Rectal smooth muscle tissue (tissue), 1 donor: ENCODE measurements at regions not wholly inside any gene's neighbourhood (a gene's known extent, or its start where the extent isn't known, plus 50 kb on each side); places are given as distances from the start of the nearest gene placed in this dataset.

ENCODE experiments used
- H3K27ac ChIP-seq: one replicate; pipeline ENCODE4 v1.7.0; 2013; ENCODE audit warnings: low read depth, low read length, inconsistent platforms
- H3K27me3 ChIP-seq: one replicate; pipeline ENCODE4 v1.7.0; 2013; ENCODE audit warnings: low read length; ENCODE audit not compliant: control insufficient read depth, insufficient read depth
- H3K36me3 ChIP-seq: one replicate; pipeline ENCODE4 v1.7.0; 2013; ENCODE audit warnings: low read length; ENCODE audit not compliant: control insufficient read depth, insufficient read depth
- H3K4me1 ChIP-seq: one replicate; pipeline ENCODE4 v1.7.0; 2013; ENCODE audit warnings: low read length; ENCODE audit not compliant: control insufficient read depth, insufficient read depth
- H3K4me3 ChIP-seq: one replicate; pipeline ENCODE4 v1.7.0; 2013; ENCODE audit warnings: low read length
- H3K9ac ChIP-seq: one replicate; pipeline ENCODE4 v1.7.0; 2013; ENCODE audit warnings: low read length

DNA sequence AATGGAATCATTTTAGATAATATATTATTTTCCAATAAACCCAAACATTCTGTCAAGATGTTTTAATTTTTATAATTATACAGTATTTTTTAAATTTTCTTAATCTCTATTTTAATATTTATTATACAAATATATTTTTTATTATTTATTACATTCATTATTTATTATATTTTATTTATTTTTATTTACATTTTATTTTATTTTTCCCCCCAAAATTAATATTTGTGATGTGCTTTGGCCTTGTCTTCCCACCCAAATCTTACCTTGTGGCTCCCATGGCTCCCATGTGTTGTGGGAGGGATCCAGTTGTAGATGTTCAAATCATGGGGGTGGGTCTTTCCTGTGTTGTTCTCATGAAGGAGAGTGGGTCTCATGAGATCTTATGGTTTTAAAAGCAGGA, 382.1 kb downstream of the TLE4 start:
- no peak overlapping the region for H3K4me3 ChIP-seq
- no peaks in the 10 kb centered on the region for H3K4me1 ChIP-seq
- no peaks in the 10 kb centered on the region for H3K36me3 ChIP-seq
- H3K27ac ChIP-seq = no peak overlapping the region
- no peaks in the 10 kb centered on the region for H3K27me3 ChIP-seq
- no peak overlapping the region for H3K9ac ChIP-seq

DNA sequence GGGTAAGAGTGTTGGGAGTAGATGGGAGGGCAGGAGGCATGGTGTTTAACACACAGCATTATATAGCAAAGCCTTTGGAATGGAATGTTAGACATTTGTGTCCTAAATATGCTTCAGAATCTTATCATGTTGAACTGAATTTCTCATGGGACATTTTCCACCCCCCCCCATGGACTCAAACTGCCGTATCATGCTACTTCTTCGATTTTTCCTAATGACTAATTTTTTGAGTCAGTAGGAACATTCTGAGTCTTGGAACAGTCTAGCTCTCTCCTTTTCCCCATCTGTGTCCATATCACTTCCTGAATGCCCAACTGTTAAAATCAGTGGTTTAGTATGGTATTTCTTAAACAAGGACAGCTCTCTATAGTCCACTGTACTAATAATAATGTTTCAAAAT, 380.6 kb downstream of the TLE4 start:
- Histone ChIP-seq H3K4me3 (no peak overlapping the region), H3K27me3 (no peaks in the 10 kb centered on the region), H3K9ac (no peak overlapping the region), H3K4me1 (no peaks in the 10 kb centered on the region), H3K36me3 (no peaks in the 10 kb centered on the region), H3K27ac (no peak overlapping the region)

DNA sequence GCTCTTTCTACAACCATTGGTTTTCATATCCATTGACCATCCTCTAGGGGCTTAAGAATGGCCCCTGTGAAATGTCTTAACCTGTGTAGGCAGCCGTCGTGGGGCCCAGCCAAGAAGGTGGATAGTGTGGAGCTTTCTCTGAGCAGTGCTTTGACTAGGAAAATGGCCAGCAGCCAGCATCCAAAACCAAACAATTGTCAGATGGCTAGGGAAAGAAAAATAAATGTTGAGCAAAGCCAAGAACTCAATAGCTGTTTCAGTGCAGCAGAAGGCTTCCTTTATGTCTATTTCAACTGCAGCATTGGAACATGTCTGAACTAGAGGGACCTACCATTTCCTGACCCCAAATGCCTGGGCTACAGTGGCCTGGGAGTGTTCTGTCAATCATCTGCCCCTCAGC, 374.9 kb downstream of the TLE4 start:
- no peak overlapping the region for H3K4me3 ChIP-seq
- H3K27ac ChIP-seq = no peak overlapping the region

DNA sequence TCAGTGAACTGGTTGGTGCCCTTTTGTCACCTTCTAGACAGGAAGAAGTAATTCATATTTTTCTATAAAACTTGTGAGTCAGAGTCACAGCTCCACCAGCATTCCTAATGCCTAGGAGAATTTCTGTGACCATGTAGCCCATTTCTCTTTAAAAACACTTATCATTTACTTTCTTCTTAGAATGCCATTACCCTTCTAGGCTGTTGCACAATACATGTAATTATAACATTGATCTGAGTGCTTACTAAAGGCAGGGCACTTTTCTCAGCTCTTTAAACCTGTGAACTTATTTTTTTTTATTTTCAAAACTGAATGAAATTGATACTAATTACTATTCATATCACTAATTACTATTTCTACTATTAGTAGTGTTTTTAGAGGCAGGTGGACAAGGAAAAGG, 373.7 kb downstream of the TLE4 start:
- no peak overlapping the region for H3K9ac ChIP-seq
- H3K4me3 ChIP-seq = no peak overlapping the region
- no peak overlapping the region for H3K27ac ChIP-seq
- peaks cover 4% of the 10 kb centered on the region for H3K4me1 ChIP-seq
- H3K36me3 ChIP-seq = no peaks in the 10 kb centered on the region
- H3K27me3 ChIP-seq = no peaks in the 10 kb centered on the region

More for the DNA sequence above, 374.9 kb downstream of the TLE4 start:
- no peak overlapping the region for H3K9ac ChIP-seq
- peaks cover 4% of the 10 kb centered on the region for H3K4me1 ChIP-seq
- no peaks in the 10 kb centered on the region for H3K36me3 ChIP-seq
- H3K27me3 ChIP-seq = no peaks in the 10 kb centered on the region

DNA sequence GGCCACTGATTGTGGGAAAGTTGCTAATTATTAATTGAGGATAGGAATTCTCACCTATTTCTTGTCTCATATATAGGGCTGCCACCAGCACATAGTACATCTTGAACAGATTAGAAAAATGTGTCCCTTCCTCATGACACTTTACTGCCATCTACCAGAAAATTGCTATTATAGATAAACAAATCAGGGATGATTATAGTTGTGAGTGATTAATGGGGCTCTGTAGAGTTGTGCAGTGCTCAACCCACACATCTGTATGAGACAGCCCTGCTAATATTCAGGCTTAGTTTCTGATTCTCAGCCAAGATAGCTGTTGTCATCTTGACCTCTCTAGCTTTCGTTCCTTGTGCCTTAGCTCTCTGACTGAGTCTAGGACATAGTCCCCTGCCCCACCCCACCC, 373.3 kb downstream of the TLE4 start:
- H3K4me1 ChIP-seq = peaks cover 4% of the 10 kb centered on the region
- H3K4me3 ChIP-seq = no peak overlapping the region
- H3K9ac ChIP-seq = no peak overlapping the region
- no peaks in the 10 kb centered on the region for H3K36me3 ChIP-seq
- H3K27ac ChIP-seq = no peak overlapping the region
- H3K27me3 ChIP-seq = no peaks in the 10 kb centered on the region

DNA sequence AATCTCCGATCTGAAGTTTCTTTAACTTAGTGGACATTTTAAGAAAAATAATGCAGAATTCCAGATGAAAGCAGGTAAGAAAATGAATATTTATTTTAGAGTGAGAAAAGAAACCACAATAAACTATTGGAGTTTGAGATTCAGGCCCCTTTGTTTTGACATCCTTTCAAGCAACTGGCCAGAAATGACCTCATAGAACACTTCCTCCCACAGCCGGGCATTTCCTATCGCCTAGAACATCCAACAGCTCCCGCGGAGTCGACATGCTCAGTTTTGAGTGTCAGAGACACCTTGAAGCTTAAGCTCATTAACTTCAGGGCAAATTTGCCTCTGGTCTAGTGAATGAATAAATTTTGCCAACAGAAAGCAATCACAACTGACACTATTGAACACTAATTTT, 369.2 kb downstream of the TLE4 start:
- H3K27ac ChIP-seq = no peak overlapping the region
- no peaks in the 10 kb centered on the region for H3K36me3 ChIP-seq

DNA sequence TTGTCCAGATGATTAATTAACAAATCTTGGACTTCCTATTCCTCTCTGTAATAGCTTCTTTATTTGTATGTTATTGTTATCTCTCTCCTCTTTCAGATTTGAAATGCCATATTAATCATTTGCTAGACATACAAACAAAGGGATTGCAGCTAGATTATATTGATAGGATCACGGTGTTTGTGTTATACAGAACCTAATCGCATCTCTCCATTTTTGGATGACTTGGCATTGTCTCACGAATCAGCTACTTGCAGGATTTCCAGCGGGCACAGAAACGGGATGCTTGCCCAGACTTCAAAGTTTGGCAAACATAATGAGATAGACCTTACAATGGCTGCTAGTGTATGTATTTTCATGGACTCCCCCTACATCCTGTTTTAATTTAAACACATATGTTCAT, 368.1 kb downstream of the TLE4 start:
- H3K4me3 ChIP-seq = no peak overlapping the region
- no peak overlapping the region for H3K9ac ChIP-seq
- no peaks in the 10 kb centered on the region for H3K4me1 ChIP-seq
- H3K36me3 ChIP-seq = no peaks in the 10 kb centered on the region
- H3K27ac ChIP-seq = no peak overlapping the region
- H3K27me3 ChIP-seq = no peaks in the 10 kb centered on the region

More for the DNA sequence above, 369.2 kb downstream of the TLE4 start:
- H3K4me1 ChIP-seq = no peaks in the 10 kb centered on the region
- H3K4me3 ChIP-seq = no peak overlapping the region
- H3K27me3 ChIP-seq = no peaks in the 10 kb centered on the region
- H3K9ac ChIP-seq = no peak overlapping the region

DNA sequence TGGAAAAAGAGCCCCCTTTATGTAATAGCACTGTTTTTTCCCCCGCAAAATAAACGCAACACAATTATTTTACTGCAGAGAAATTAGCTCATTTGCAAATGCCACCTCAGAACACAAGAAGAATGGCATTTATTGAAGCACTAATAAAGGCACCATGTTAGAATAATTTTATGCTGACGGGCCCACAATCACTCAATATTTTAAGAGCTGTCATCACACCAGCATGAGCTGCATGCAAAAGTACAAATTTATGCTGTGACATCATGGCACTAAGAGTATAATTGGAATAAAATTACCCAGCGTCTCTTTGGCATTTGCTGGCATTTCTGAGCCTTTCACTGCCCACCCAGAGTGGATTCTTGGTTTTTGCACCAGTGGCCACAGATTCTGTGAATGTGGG, 364.6 kb downstream of the TLE4 start:
- no peaks in the 10 kb centered on the region for H3K36me3 ChIP-seq

DNA sequence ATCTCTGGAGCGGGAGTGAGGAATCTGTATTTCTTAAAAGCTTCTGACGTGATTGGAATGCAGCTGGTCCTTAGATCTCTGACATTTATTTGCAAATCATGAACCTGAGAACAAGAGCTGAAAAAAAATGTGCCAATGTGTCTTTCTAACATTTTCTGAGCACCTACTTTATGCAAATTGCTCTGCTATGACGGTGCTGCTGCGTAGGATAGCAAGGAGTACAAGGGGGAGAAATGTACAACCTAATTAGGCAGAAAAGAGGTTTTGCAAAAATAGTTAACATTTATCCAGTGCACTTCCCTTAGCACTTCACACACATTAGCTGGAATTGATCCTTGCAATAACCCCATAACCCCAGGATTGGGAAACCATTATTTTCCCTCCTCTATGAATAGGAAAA, 357.5 kb downstream of the TLE4 start:
- H3K4me3 ChIP-seq = no peak overlapping the region
- H3K27me3 ChIP-seq = no peaks in the 10 kb centered on the region
- no peaks in the 10 kb centered on the region for H3K36me3 ChIP-seq
- no peaks in the 10 kb centered on the region for H3K4me1 ChIP-seq
- no peak overlapping the region for H3K27ac ChIP-seq
- H3K9ac ChIP-seq = no peak overlapping the region

More for the DNA sequence above, 364.6 kb downstream of the TLE4 start:
- Histone ChIP-seq H3K4me3 (no peak overlapping the region), H3K27ac (no peak overlapping the region), H3K27me3 (no peaks in the 10 kb centered on the region), H3K9ac (no peak overlapping the region), H3K4me1 (no peaks in the 10 kb centered on the region)

DNA sequence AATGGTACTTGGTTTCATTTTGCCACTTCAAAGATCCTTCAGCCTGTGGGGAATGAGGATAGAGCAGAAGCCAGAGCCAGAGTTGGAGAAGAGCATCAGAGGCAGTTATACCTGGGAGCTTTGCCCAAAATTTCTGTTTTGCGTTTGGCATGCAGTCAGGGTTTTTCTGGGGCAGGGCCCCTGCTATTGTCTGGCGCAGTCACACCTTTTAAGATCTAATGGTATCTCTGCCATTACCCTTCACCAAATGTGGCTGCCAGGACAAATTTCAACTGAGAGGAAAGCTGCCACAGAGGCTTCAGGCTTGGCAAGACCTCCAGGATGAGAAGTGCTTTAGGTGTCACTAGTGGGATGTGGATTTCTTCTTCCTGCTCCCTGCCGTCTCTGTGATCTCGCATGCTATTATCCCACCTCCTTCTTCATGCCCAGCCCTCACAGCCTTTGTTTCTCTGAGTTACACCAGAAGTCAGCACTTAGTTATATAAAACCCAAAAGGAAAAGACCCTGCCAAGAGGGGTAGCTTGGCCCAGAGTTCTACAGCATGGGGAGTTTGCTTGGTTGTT, 357.0 kb downstream of the TLE4 start:
- no peaks in the 10 kb centered on the region for H3K4me1 ChIP-seq
- H3K4me3 ChIP-seq = no peak overlapping the region
- no peak overlapping the region for H3K9ac ChIP-seq
- no peaks in the 10 kb centered on the region for H3K27me3 ChIP-seq
- no peaks in the 10 kb centered on the region for H3K36me3 ChIP-seq
- no peak overlapping the region for H3K27ac ChIP-seq

DNA sequence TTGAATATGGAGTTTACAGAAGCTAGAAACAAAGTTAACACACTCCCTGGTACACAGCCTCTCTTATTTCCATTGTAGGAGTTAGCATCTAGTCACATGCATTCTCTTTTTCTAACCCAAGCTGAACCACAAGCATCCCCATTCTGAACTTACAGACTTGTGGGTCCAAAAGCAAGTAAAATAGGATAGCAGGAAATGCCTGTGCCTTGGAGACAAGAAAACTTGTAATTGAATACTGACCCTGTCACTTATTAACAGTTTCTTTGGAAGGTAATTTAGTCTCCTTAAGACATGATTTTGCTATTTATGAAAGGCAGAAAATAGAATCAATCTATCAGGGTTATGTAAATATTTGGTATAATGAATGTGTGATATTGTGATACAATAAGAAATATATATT, 353.6 kb downstream of the TLE4 start:
- Histone ChIP-seq H3K4me3 (no peak overlapping the region), H3K27ac (no peak overlapping the region), H3K36me3 (no peaks in the 10 kb centered on the region), H3K4me1 (no peaks in the 10 kb centered on the region), H3K27me3 (no peaks in the 10 kb centered on the region), H3K9ac (no peak overlapping the region)

DNA sequence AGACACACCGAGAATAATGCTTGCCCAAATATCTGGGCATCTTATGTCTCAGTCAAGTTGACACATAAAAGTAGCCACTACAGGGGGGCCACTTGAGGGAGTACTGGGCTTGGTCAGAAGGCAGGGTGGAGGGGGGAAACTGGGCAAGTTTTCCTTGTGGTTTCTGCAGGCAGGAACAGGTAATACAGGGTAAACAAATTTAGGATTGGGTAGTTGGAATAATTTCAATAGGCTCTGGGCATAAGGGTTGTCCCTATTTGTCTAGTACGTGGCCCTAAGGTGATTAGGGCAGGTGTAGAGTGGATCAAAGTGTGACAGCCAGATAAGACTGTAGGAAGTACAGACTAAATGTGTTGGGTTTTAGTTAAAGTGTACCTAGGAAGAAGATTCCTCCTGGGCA, 353.1 kb downstream of the TLE4 start:
- H3K4me3 ChIP-seq = no peak overlapping the region
- no peak overlapping the region for H3K27ac ChIP-seq
- H3K9ac ChIP-seq = no peak overlapping the region
- no peaks in the 10 kb centered on the region for H3K4me1 ChIP-seq
- H3K36me3 ChIP-seq = no peaks in the 10 kb centered on the region
- H3K27me3 ChIP-seq = no peaks in the 10 kb centered on the region

DNA sequence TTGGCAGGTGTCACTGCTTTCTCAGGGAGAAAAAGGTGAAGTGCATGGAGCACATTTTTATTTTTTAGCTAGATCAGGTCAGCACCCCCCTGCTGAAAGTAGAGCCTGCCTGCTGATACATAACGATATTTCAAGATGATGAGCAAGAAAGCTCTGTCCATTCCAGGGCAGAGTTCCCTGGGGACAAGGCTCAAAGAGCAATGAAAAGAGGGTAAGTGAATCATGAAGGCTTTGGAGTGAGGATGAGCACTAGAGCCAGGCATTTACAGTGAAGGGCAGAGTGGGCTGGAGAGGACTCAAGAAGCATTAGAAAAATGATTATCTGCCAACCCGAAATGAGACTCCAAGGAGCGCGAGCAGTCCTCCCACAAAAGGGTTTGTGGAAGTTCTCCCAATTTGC, 345.7 kb downstream of the TLE4 start:
- Histone ChIP-seq H3K27me3 (no peaks in the 10 kb centered on the region), H3K4me3 (no peak overlapping the region), H3K36me3 (no peaks in the 10 kb centered on the region), H3K9ac (no peak overlapping the region), H3K4me1 (no peaks in the 10 kb centered on the region), H3K27ac (no peak overlapping the region)
